RPMI7951 (cell line): ENCODE measurements at regions not wholly inside any gene's neighbourhood (a gene's known extent, or its start where the extent isn't known, plus 50 kb on each side); places are given as distances from the start of the nearest gene placed in this dataset.
"Not testable (repeated sequence)": the region's sequence is repeated elsewhere in the genome, so short reads cannot be mapped to it uniquely, and the experiment has no call there.

Source experiments
- DNase-seq: peaks from one replicate; pipeline ENCODE4 v3.0.0-alpha.2; 2012; ENCODE audit warnings: low read depth

- DNase-seq, result no peak
Observed at GRCh38 chr18:4765401-4765800, 310.3 kb upstream of the DLGAP1 start.

GRCh38 chr18:4762330-4762729 lies 307.2 kb upstream of the DLGAP1 start:
- no peak for DNase-seq

GRCh38 chr18:4758980-4759379 lies 303.9 kb upstream of the DLGAP1 start:
- no peak for DNase-seq

GRCh38 chr18:4755848-4756247 lies 300.7 kb upstream of the DLGAP1 start:
- DNase-seq, result no peak

- not testable (repeated sequence) for DNase-seq
Observed at GRCh38 chr18:4753151-4753550, 298.0 kb upstream of the DLGAP1 start.

GRCh38 chr18:4751523-4751922 lies 296.4 kb upstream of the DLGAP1 start:
- DNase-seq, result no peak

GRCh38 chr18:4750393-4751346 lies 295.6 kb upstream of the DLGAP1 start:
- DNase-seq, result no peak

- no peak for DNase-seq
Observed at GRCh38 chr18:4748975-4749374, 293.9 kb upstream of the DLGAP1 start.

- no peak for DNase-seq
Observed at GRCh38 chr18:4734903-4735302, 279.8 kb upstream of the DLGAP1 start.

- DNase-seq, result no peak
Observed at GRCh38 chr18:4734021-4734420, 278.9 kb upstream of the DLGAP1 start.

GRCh38 chr18:4721545-4721944 lies 266.4 kb upstream of the DLGAP1 start:
- no peak for DNase-seq

GRCh38 chr18:4720518-4720917 lies 265.4 kb upstream of the DLGAP1 start:
- DNase-seq, result no peak

GRCh38 chr18:4705894-4706293 lies 250.8 kb upstream of the DLGAP1 start:
- DNase-seq, result no peak

GRCh38 chr18:4704781-4705180 lies 249.7 kb upstream of the DLGAP1 start:
- no peak for DNase-seq

- DNase-seq, result no peak
Observed at GRCh38 chr18:4691836-4692235, 236.7 kb upstream of the DLGAP1 start.

- not testable (repeated sequence) for DNase-seq
Observed at GRCh38 chr18:4678685-4679084, 223.6 kb upstream of the DLGAP1 start.

- DNase-seq, result no peak
Observed at GRCh38 chr18:4677006-4677405, 221.9 kb upstream of the DLGAP1 start.

GRCh38 chr18:4672162-4672561 lies 217.1 kb upstream of the DLGAP1 start:
- DNase-seq, result no peak

GRCh38 chr18:4658804-4659203 lies 203.7 kb upstream of the DLGAP1 start:
- DNase-seq, result no peak

- DNase-seq, result no peak
Observed at GRCh38 chr18:4653418-4653817, 198.3 kb upstream of the DLGAP1 start.

GRCh38 chr18:4641771-4642368 lies 186.8 kb upstream of the DLGAP1 start:
- no peak for DNase-seq

GRCh38 chr18:4640349-4641012 lies 185.4 kb upstream of the DLGAP1 start:
- no peak for DNase-seq
